D721Med (cell line): ENCODE measurements at regions not wholly inside any gene's neighbourhood (a gene's known extent, or its start where the extent isn't known, plus 50 kb on each side); places are given as distances from the start of the nearest gene placed in this dataset.

Experiments
- DNase-seq: peaks from one replicate; pipeline ENCODE4 v3.0.0; 2011; ENCODE audit warnings: low spot score; ENCODE audit not compliant: insufficient read length
- FAIRE-seq: peaks from 2 replicates; lab custom pipeline; 2011; peaks lifted over from hg19 to GRCh38; lab: Jason Lieb, UNC
- TF ChIP-seq, protein P1 (sequence below): IDR thresholded peaks from 2 replicates; pipeline ENCODE4 v1.5.1; 2012; ENCODE audit warnings: mild to moderate bottlenecking, control low read depth; ENCODE audit not compliant: insufficient read depth; ENCODE audit errors: missing control alignments

DNA sequence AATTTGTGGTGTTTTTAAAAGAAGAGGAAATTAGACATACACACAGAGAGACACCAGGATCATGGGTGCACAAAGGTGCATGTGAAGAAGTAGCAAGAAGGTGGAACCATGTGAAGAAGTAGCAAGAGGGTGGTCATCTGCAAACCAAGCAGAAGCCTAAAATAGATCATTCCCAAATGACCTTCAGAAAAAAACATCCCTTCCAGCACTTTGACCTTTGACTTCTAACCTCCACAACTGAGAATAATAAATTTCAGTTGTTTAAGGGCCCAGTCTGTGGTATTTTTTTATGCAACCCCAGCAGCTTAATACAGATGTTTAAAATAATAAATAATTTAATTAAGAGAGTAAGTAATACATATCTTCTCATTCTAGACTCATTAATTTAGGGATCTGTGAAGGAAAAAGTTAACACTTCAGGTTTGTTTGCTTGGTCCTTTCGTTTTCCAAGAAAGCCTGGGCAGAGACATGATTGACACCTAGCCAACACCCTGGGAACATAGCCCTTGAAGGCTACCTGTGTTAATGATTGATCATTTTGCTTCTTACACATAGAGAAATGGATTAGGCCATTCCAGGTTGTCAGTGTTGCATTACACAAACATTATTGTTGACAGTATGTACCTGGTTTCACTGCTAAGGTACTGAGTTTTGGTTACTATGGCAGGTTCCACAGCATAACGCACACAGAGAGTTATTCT is 1331.2 kb upstream of the GBE1 start:
- TF ChIP-seq, protein P1, sequence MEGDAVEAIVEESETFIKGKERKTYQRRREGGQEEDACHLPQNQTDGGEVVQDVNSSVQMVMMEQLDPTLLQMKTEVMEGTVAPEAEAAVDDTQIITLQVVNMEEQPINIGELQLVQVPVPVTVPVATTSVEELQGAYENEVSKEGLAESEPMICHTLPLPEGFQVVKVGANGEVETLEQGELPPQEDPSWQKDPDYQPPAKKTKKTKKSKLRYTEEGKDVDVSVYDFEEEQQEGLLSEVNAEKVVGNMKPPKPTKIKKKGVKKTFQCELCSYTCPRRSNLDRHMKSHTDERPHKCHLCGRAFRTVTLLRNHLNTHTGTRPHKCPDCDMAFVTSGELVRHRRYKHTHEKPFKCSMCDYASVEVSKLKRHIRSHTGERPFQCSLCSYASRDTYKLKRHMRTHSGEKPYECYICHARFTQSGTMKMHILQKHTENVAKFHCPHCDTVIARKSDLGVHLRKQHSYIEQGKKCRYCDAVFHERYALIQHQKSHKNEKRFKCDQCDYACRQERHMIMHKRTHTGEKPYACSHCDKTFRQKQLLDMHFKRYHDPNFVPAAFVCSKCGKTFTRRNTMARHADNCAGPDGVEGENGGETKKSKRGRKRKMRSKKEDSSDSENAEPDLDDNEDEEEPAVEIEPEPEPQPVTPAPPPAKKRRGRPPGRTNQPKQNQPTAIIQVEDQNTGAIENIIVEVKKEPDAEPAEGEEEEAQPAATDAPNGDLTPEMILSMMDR = no peak
- DNase-seq (no peak), FAIRE-seq (no peak)

- TF ChIP-seq, protein P1 = no peak
- no peak for DNase-seq
- no peak for FAIRE-seq
Observed at GRCh38 chr3:83076041-83076440, 1314.6 kb upstream of the GBE1 start.

DNA sequence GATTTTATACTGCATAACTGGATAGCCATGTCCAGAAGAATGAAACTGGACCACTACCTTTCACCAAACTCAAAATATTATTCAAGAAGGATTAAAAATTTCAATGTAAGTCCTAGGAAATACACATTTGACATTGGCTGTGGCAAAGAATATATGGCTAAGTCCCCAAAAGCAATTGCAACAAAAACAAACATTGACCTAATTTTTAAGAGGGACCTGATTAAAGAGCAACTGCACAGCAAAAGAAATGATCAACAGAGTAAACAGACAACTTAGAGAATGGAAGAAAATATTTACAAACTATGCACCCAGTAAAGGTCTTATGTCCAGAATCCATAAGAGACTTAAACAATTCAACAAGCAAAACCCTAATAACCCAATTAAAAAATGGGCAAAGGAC is 1313.0 kb upstream of the GBE1 start:
- TF ChIP-seq, protein P1 = no peak
- DNase-seq (no peak), FAIRE-seq (no peak)

DNA sequence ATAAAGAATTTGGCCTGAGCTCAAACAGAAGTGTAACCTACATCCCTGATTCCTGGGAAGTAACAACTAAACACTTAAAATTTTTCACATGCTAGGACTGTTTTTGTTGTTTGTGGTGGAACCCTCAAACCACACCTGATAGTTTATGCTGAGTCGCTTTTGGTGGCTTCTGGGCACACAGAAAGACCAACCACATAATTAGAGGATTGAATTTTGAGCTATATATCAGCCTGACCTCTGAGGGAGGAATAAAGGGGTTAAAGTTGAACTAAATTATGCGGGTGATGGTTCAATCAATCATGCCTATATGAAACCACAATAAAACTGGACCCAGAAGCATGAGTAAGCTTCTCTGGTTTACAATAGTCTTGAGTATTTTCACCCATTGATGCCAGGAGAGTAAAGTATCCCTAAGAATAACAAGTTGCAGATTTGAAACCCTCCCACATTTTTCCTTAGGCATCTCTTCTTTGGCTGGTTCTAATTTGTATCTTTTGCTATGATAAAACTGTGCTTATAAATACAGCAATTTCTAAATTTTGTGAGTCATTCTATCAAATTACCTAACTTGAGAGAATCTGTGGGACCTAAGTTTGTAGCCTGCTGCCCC is 1304.5 kb upstream of the GBE1 start:
- TF ChIP-seq, protein P1 = no peak
- DNase-seq = no peak
- FAIRE-seq = no peak

DNA sequence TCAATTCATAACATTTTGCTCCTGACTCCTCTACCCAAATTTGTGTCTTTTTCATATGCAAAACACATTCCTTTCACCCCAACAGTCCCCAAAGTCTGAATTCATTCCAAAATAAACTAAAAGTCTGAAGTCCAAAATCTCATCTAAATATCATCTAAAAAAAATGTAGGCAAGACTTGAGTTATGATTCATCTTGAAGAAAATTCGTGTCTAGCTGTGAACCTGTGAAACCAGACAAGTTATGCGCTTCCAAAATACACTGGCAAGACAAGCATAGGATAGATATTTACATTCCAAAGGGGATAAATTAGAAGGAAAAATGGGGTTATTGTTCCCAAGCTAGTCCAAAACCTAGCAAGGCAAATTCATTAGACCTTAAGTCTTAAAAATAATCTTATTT is 1302.0 kb upstream of the GBE1 start:
- TF ChIP-seq, protein P1 = no peak
- FAIRE-seq (no peak), DNase-seq (no peak)

DNA sequence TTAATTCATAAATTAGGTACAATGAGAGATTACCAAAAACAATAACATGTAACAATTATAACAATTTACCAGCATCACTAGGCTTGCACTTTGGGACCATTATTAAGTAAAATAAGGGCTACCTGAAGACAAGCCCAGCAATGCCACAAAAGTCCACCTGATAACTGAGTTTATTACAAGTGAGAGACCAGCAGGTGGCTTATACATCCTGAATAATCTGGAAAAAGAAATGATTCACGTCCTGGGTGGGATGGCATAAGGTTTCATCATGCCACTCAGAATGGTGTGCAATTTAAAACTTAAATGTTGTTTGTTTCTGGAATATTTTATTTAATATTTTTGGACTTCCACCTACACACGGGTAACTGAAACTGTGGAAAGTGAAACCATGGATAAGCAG is 1287.1 kb upstream of the GBE1 start:
- FAIRE-seq (no peak), DNase-seq (no peak)
- TF ChIP-seq, protein P1 = no peak

- no peak for FAIRE-seq
- no peak for DNase-seq
- TF ChIP-seq, protein P1 = no peak
Observed at GRCh38 chr3:83039422-83039821, 1278.0 kb upstream of the GBE1 start.
